GM21737 (cell line): ENCODE measurements at regions not wholly inside any gene's neighbourhood (a gene's known extent, or its start where the extent isn't known, plus 50 kb on each side); places are given as distances from the start of the nearest gene placed in this dataset.

Experiments used
- ATAC-seq: cut with Tn5 transposase; IDR thresholded peaks from one replicate; pipeline ENCODE4 v1.9.1; 2021; ENCODE audit warnings: mild to moderate bottlenecking, moderate library complexity; ENCODE audit not compliant: unreplicated experiment

GRCh38 chr21:41689289-41689583, 77.6 kb downstream of the RIPK4 start:
- no peak for ATAC-seq

GRCh38 chr21:41687633-41688032, 79.2 kb downstream of the RIPK4 start:
- ATAC-seq: no peak

GRCh38 chr21:41686664-41687063, 80.2 kb downstream of the RIPK4 start:
- ATAC-seq: no peak

- ATAC-seq: no peak
Observed at GRCh38 chr21:41685511-41686149, 81.2 kb downstream of the RIPK4 start.

GRCh38 chr21:41684381-41685245, 82.2 kb downstream of the RIPK4 start:
- no peak for ATAC-seq

- ATAC-seq: no peak
Observed at GRCh38 chr21:41683815-41684214, 83.0 kb downstream of the RIPK4 start.

- ATAC-seq: no peak
Observed at GRCh38 chr21:41682719-41683179, 84.1 kb downstream of the RIPK4 start.

GRCh38 chr21:41681939-41682718, 84.7 kb downstream of the RIPK4 start:
- ATAC-seq: no peak

GRCh38 chr21:41681348-41681801, 85.5 kb downstream of the RIPK4 start:
- ATAC-seq: no peak

GRCh38 chr21:41680444-41681347, 86.2 kb downstream of the RIPK4 start:
- ATAC-seq: no peak

- ATAC-seq: no peak
Observed at GRCh38 chr21:41678924-41679318, 87.9 kb downstream of the RIPK4 start.

- no peak for ATAC-seq
Observed at GRCh38 chr21:41678016-41678923, 88.6 kb downstream of the RIPK4 start.

- ATAC-seq: no peak
Observed at GRCh38 chr21:41677671-41678015, 89.2 kb downstream of the RIPK4 start.

GRCh38 chr21:41676198-41676597, 90.7 kb downstream of the RIPK4 start:
- ATAC-seq: no peak

- no peak for ATAC-seq
Observed at GRCh38 chr21:41675574-41675973, 91.3 kb downstream of the RIPK4 start.

GRCh38 chr21:41674402-41674801, 92.5 kb downstream of the RIPK4 start:
- ATAC-seq: no peak

GRCh38 chr21:41673596-41674335, 93.1 kb downstream of the RIPK4 start:
- ATAC-seq: no peak

GRCh38 chr21:41673071-41673470, 93.8 kb downstream of the RIPK4 start:
- no peak for ATAC-seq

GRCh38 chr21:41672543-41672915, 94.3 kb downstream of the RIPK4 start:
- ATAC-seq: no peak
